Tibial nerve (tissue), 4 donors: ENCODE measurements at regions not wholly inside any gene's neighbourhood (a gene's known extent, or its start where the extent isn't known, plus 50 kb on each side); places are given as distances from the start of the nearest gene placed in this dataset.

Experiments used
- EP300 ChIP-seq, 2 donors: sonication (generic); formaldehyde crosslinking; IDR thresholded peaks; one replicate each; pipeline ENCODE4 v1.6.1; 2017; ENCODE audit warnings: antibody characterized with exemption in 2 of 2, mild to moderate bottlenecking in 1 of 2
- POLR2A ChIP-seq, 2 donors: fragments of 450-650 bp; IDR thresholded peaks; one replicate each; pipeline ENCODE4 v1.6.1; 2017; ENCODE audit warnings: antibody characterized with exemption in 2 of 2, mild to moderate bottlenecking in 2 of 2, moderate library complexity in 2 of 2
- TF ChIP-seq, protein P1 (sequence below), 5 experiments: fragments of 200-600 bp in 3 of 5; fragments of 450-650 bp in 2 of 5; sonication (generic) in 3 of 5; IDR thresholded peaks; one replicate each; pipeline ENCODE4 v1.5.1; 2016 to 2019; ENCODE audit warnings: antibody characterized with exemption in 5 of 5, mild to moderate bottlenecking in 3 of 5, moderate library complexity in 2 of 5

DNA sequence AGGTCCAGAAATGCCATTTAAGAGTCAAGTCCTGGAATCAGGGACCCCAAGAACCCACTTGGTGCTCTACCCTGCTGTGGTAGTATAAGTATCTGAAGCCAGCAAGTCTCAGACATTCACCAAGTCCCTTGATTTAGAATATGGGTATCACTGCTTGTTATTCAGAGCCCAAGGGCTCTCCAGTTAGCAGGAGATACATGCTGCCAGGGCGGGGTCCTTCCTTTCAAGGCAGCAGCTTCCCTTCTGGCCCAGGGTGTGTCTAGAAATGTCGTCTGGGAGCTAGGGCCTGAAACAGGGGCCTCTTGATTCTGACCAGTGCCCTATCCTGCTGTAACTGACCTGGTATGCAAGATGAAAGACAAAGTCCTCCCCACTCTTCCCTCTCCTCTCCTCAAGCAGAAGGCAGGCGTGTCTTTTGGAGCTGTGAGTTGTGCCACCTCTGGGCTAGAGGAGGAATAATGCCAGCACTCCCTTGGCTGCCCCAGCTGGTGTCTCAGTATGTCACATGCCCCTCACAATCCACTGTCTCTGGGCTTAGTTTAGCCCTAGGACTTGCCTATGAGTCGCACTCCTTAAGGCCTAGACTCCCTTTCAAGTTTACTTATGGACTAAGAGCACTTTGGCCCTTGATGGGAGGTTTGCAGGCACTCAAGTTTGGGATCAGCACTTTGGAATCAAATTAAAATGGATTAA, 200.2 kb downstream of the MRPL39 start:
- no peak for TF ChIP-seq POLR2A (IDR thresholded peaks at IDR 0.05)
- TF ChIP-seq, protein P1, sequence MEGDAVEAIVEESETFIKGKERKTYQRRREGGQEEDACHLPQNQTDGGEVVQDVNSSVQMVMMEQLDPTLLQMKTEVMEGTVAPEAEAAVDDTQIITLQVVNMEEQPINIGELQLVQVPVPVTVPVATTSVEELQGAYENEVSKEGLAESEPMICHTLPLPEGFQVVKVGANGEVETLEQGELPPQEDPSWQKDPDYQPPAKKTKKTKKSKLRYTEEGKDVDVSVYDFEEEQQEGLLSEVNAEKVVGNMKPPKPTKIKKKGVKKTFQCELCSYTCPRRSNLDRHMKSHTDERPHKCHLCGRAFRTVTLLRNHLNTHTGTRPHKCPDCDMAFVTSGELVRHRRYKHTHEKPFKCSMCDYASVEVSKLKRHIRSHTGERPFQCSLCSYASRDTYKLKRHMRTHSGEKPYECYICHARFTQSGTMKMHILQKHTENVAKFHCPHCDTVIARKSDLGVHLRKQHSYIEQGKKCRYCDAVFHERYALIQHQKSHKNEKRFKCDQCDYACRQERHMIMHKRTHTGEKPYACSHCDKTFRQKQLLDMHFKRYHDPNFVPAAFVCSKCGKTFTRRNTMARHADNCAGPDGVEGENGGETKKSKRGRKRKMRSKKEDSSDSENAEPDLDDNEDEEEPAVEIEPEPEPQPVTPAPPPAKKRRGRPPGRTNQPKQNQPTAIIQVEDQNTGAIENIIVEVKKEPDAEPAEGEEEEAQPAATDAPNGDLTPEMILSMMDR (IDR thresholded peaks at IDR 0.05) = no peak
- TF ChIP-seq EP300 (IDR thresholded peaks at IDR 0.05) = no peak
